ENCODE measurements at regions not wholly inside any gene's neighbourhood (a gene's known extent, or its start where the extent isn't known, plus 50 kb on each side); places are given as distances from the start of the nearest gene placed in this dataset.

GRCh38 chr1:244306544-244306943 is 145.2 kb downstream of the ADSS2 start:
- TF ChIP-seq POLR2AphosphoS5 (IDR thresholded peaks at IDR 0.05; ENCODE audit: low read depth, low read length) (no peak), POLR2A (IDR thresholded peaks at IDR 0.05; ENCODE audit: low read depth, low read length) (no peak), TAF1 (IDR thresholded peaks at IDR 0.05; ENCODE audit: borderline replicate concordance, low read depth, low read length) (no peak)
